Panc1 (cell line): ENCODE measurements at regions not wholly inside any gene's neighbourhood (a gene's known extent, or its start where the extent isn't known, plus 50 kb on each side); places are given as distances from the start of the nearest gene placed in this dataset.

Experiments used
- CTCF ChIP-seq: fragments of 450-650 bp; IDR thresholded peaks from 2 replicates; pipeline ENCODE4 v1.5.1; 2017; ENCODE audit warnings: mild to moderate bottlenecking
- POLR2AphosphoS5 ChIP-seq: IDR thresholded peaks from 2 replicates; pipeline ENCODE4 v1.6.1; 2012; ENCODE audit warnings: mild to moderate bottlenecking, low read depth, low read length, moderate library complexity
- REST ChIP-seq, 2 experiments: IDR thresholded peaks; 2 replicates each; pipeline ENCODE4 v1.6.1; 2011 to 2012; ENCODE audit warnings: low read depth in 2 of 2, control low read depth in 1 of 2, low read length in 1 of 2, mild to moderate bottlenecking in 1 of 2, moderate library complexity in 1 of 2; ENCODE audit not compliant: insufficient read depth in 1 of 2
- SIN3A ChIP-seq: IDR thresholded peaks from 2 replicates; pipeline ENCODE4 v1.6.1; 2012; ENCODE audit warnings: low read depth, mild to moderate bottlenecking, low read length, moderate library complexity, borderline replicate concordance; ENCODE audit not compliant: insufficient read depth

GRCh38 chr10:25786899-25787298, 147.1 kb upstream of the MYO3A start:
- no peak for TF ChIP-seq POLR2AphosphoS5
- TF ChIP-seq CTCF = no peak
- no peak for TF ChIP-seq REST (IDR thresholded peaks at IDR 0.05; ENCODE audit: insufficient read depth in 1 of 2, low read depth in 2 of 2, low read length in 1 of 2)
- no peak for TF ChIP-seq SIN3A
